T47D (cell line): ENCODE measurements at regions not wholly inside any gene's neighbourhood (a gene's known extent, or its start where the extent isn't known, plus 50 kb on each side); places are given as distances from the start of the nearest gene placed in this dataset.
"Not testable (repeated sequence)": the region's sequence is repeated elsewhere in the genome, so short reads cannot be mapped to it uniquely, and the experiment has no call there.

Experiments
- DNase-seq, 2 experiments: peaks; one replicate each; pipeline versions ENCODE4 v3.0.0 to v3.0.0-alpha.2; 2011 to 2012; ENCODE audit warnings: low read depth in 1 of 2, low spot score in 1 of 2
- JUND ChIP-seq: IDR thresholded peaks from 2 replicates; pipeline ENCODE4 v1.6.1; 2012; ENCODE audit warnings: low read depth
- in situ Hi-C: cut with HindIII; loops from 2 replicates; pipeline ENCODE4 v1.10.0; 2016; ENCODE audit warnings: low sequenced_read_pairs, low pct_unique_long_range_greater_than_20kb

GRCh38 chr12:127503246-127503645 is 763.7 kb upstream of the TMEM132C start:
- no peak for DNase-seq
- in situ Hi-C loops = no loop called here
- no peak for TF ChIP-seq JUND

- DNase-seq, in situ Hi-C loops: not testable (repeated sequence)
These were observed 763.0 kb upstream of the TMEM132C start for GRCh38 chr12:127503996-127504395.

- in situ Hi-C loops = no loop called here
- no peak for TF ChIP-seq JUND
- DNase-seq = no peak
These were observed 762.1 kb upstream of the TMEM132C start for GRCh38 chr12:127504874-127505273.

GRCh38 chr12:127507341-127507740 is 759.6 kb upstream of the TMEM132C start:
- in situ Hi-C loops = no loop called here
- TF ChIP-seq JUND = no peak
- no peak for DNase-seq

- in situ Hi-C loops = no loop called here
- no peak for DNase-seq
- TF ChIP-seq JUND = no peak
These were observed 757.7 kb upstream of the TMEM132C start for GRCh38 chr12:127509066-127509778.

GRCh38 chr12:127515941-127516340 is 751.0 kb upstream of the TMEM132C start:
- in situ Hi-C loops = no loop called here
- DNase-seq = no peak
- TF ChIP-seq JUND = no peak

GRCh38 chr12:127516467-127516866 is 750.5 kb upstream of the TMEM132C start:
- in situ Hi-C loops = no loop called here
- TF ChIP-seq JUND = no peak
- DNase-seq = no peak

- in situ Hi-C loops = no loop called here
- DNase-seq = no peak
- no peak for TF ChIP-seq JUND
These were observed 747.2 kb upstream of the TMEM132C start for GRCh38 chr12:127519779-127520178.

- TF ChIP-seq JUND = no peak
- DNase-seq = no peak
- in situ Hi-C loops = no loop called here
These were observed 740.0 kb upstream of the TMEM132C start for GRCh38 chr12:127526925-127527324.

GRCh38 chr12:127528551-127528950 is 738.4 kb upstream of the TMEM132C start:
- no peak for DNase-seq
- in situ Hi-C loops = no loop called here
- TF ChIP-seq JUND = no peak

- in situ Hi-C loops = no loop called here
- no peak for TF ChIP-seq JUND
- no peak for DNase-seq
These were observed 735.4 kb upstream of the TMEM132C start for GRCh38 chr12:127531542-127531941.

- no peak for DNase-seq
- no peak for TF ChIP-seq JUND
- in situ Hi-C loops = no loop called here
These were observed 733.6 kb upstream of the TMEM132C start for GRCh38 chr12:127533353-127533752.

GRCh38 chr12:127536833-127537428 is 730.0 kb upstream of the TMEM132C start:
- in situ Hi-C loops = no loop called here
- DNase-seq = no peak
- TF ChIP-seq JUND = no peak

- DNase-seq = no peak
- in situ Hi-C loops = no loop called here
- TF ChIP-seq JUND = no peak
These were observed 728.7 kb upstream of the TMEM132C start for GRCh38 chr12:127538316-127538715.
